Germinal center (tissue), 1 donor: ENCODE measurements at regions not wholly inside any gene's neighbourhood (a gene's known extent, or its start where the extent isn't known, plus 50 kb on each side); places are given as distances from the start of the nearest gene placed in this dataset.
"Not testable (repeated sequence)": the region's sequence is repeated elsewhere in the genome, so short reads cannot be mapped to it uniquely, and the experiment has no call there.

Source experiments
- DNase-seq: peaks from one replicate; pipeline ENCODE4 v3.0.0; 2012; ENCODE audit warnings: mixed read lengths, low spot score

- no peak for DNase-seq
Observed at GRCh38 chr1:198977909-198978308, 339.1 kb downstream of the PTPRC start.

GRCh38 chr1:198978523-198978922, 339.7 kb downstream of the PTPRC start:
- DNase-seq, result no peak

GRCh38 chr1:198986036-198986435, 347.2 kb downstream of the PTPRC start:
- DNase-seq, result no peak

GRCh38 chr1:198986442-198986841, 347.6 kb downstream of the PTPRC start:
- no peak for DNase-seq

GRCh38 chr1:199002661-199003060, 363.8 kb downstream of the PTPRC start:
- no peak for DNase-seq

GRCh38 chr1:199007423-199007822, 368.6 kb downstream of the PTPRC start:
- no peak for DNase-seq

GRCh38 chr1:199009447-199009846, 370.6 kb downstream of the PTPRC start:
- no peak for DNase-seq

- no peak for DNase-seq
Observed at GRCh38 chr1:199010492-199010891, 371.7 kb downstream of the PTPRC start.

GRCh38 chr1:199010933-199011332, 372.1 kb downstream of the PTPRC start:
- DNase-seq, result no peak

GRCh38 chr1:199015799-199016198, 377.0 kb downstream of the PTPRC start:
- no peak for DNase-seq

- DNase-seq, result no peak
Observed at GRCh38 chr1:199018471-199019135, 379.8 kb downstream of the PTPRC start.

GRCh38 chr1:199020051-199020450, 381.2 kb downstream of the PTPRC start:
- no peak for DNase-seq

- peak; percentile 8 for DNase-seq
Observed at GRCh38 chr1:199020904-199021303, 382.1 kb downstream of the PTPRC start.

- DNase-seq, result no peak
Observed at GRCh38 chr1:199029401-199029800, 390.6 kb downstream of the PTPRC start.

- no peak for DNase-seq
Observed at GRCh38 chr1:199029855-199030254, 391.0 kb downstream of the PTPRC start.

GRCh38 chr1:199030541-199030940, 391.7 kb downstream of the PTPRC start:
- DNase-seq, result not testable (repeated sequence)

- DNase-seq, result not testable (repeated sequence)
Observed at GRCh38 chr1:199031170-199031569, 392.3 kb downstream of the PTPRC start.

GRCh38 chr1:199032479-199032878, 393.6 kb downstream of the PTPRC start:
- not testable (repeated sequence) for DNase-seq

- no peak for DNase-seq
Observed at GRCh38 chr1:199033661-199034060, 394.8 kb downstream of the PTPRC start.

GRCh38 chr1:199038156-199038555, 399.3 kb downstream of the PTPRC start:
- DNase-seq, result no peak

GRCh38 chr1:199040076-199040905, 401.5 kb downstream of the PTPRC start:
- no peak for DNase-seq

- peak; percentile 50 for DNase-seq
Observed at GRCh38 chr1:199041173-199041914, 402.5 kb downstream of the PTPRC start.

- DNase-seq, result no peak
Observed at GRCh38 chr1:199042193-199042592, 403.4 kb downstream of the PTPRC start.
